B cell (primary cell): ENCODE measurements at regions not wholly inside any gene's neighbourhood (a gene's known extent, or its start where the extent isn't known, plus 50 kb on each side); places are given as distances from the start of the nearest gene placed in this dataset.

Source experiments
- EZH2 ChIP-seq: IDR thresholded peaks from 2 replicates; pipeline ENCODE4 v1.6.1; 2012; ENCODE audit warnings: borderline replicate concordance, low read depth, mild to moderate bottlenecking, moderate library complexity, low read length; ENCODE audit not compliant: insufficient read depth, poor library complexity, severe bottlenecking
- TF ChIP-seq, protein P1 (sequence below): fragments of 200-600 bp; IDR thresholded peaks from one replicate; pipeline ENCODE4 v1.8.0; 2022; ENCODE audit warnings: antibody characterized with exemption, mild to moderate bottlenecking

GRCh38 chr21:19034560-19034959 lies 631.0 kb upstream of the TMPRSS15 start:
- no peak for TF ChIP-seq EZH2
- TF ChIP-seq, protein P1, sequence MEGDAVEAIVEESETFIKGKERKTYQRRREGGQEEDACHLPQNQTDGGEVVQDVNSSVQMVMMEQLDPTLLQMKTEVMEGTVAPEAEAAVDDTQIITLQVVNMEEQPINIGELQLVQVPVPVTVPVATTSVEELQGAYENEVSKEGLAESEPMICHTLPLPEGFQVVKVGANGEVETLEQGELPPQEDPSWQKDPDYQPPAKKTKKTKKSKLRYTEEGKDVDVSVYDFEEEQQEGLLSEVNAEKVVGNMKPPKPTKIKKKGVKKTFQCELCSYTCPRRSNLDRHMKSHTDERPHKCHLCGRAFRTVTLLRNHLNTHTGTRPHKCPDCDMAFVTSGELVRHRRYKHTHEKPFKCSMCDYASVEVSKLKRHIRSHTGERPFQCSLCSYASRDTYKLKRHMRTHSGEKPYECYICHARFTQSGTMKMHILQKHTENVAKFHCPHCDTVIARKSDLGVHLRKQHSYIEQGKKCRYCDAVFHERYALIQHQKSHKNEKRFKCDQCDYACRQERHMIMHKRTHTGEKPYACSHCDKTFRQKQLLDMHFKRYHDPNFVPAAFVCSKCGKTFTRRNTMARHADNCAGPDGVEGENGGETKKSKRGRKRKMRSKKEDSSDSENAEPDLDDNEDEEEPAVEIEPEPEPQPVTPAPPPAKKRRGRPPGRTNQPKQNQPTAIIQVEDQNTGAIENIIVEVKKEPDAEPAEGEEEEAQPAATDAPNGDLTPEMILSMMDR = no peak
